NCI-H128 (cell line): ENCODE measurements at regions not wholly inside any gene's neighbourhood (a gene's known extent, or its start where the extent isn't known, plus 50 kb on each side); places are given as distances from the start of the nearest gene placed in this dataset.
"Not testable (repeated sequence)": the region's sequence is repeated elsewhere in the genome, so short reads cannot be mapped to it uniquely, and the experiment has no call there.

Experiments used
- DNase-seq: peaks from one replicate; lab custom pipeline; 2025; ENCODE audit not compliant: unreplicated experiment; lab: John Stamatoyannopoulos, UW

DNA sequence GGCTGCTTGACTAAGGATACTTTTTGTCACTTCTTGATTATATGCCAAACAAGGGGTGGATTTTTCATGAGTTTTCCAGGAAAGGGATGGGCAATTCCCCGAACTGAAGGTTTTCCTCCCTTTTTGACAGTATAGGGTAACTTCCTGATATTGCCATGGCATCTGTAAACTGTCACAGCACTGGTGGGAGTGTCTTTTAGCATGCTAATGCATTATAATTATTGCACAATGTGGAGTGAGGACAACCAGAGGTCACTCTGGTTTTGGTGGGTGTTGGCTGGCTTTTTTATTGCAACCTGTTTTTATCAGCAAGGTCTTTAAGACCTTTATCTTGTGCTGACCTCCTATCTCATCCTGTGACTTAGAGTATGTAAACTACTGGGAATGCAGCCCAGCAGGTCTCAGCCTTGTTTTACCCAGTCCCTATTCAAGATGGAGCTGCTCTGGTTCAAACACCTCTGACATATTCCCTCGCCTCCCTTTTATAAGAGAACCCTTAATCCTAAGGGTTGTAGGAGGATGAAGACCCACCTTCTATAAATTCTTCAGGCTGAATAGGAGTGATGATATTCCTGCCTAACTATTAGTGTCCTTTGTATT lies 471.2 kb downstream of the ATP23 start:
- no peak for DNase-seq

GRCh38 chr12:58413794-58414193 lies 472.4 kb downstream of the ATP23 start:
- DNase-seq: no peak

DNA sequence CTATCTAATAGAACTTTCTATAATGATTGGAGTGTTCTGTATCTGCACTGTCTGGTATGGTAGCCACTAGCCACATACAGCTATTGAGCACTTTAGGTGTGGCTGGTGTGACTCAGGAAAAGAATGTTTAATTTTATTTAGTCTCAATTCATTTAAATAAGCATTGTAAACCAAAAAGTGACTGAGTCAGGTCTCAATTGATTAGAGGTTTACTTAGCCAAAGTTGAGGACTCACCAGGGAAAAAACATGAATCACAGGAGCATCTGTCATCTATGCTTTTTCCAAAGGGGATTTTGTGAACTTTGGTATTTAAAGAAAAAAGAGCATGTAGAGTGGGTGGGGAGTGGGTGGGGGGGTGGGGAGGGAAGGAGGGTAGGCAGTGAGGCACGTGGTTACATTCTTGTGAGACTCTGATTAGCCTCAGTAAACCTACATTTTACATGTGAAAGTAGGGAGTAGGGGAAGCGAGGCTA lies 473.1 kb downstream of the ATP23 start:
- DNase-seq: no peak

DNA sequence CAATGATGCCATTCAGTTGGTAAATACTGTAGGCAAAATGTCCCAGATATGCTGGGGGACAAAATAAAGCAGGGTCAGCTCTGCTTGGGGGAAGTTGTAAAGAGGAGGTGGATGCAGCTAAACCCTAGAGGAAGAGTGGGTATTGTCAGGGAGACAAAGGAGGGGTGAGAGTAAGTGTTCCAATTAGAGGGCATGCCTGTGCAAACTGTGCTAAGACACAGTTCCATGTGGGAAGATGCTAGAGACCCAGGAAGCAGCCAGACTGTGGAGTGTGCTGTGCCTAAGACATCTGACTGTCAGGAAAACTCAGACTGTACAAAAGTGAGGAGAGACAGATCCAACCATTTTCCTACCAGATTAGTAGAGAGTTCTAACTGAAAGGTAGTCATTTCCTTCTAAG lies 474.3 kb downstream of the ATP23 start:
- DNase-seq: no peak

DNA sequence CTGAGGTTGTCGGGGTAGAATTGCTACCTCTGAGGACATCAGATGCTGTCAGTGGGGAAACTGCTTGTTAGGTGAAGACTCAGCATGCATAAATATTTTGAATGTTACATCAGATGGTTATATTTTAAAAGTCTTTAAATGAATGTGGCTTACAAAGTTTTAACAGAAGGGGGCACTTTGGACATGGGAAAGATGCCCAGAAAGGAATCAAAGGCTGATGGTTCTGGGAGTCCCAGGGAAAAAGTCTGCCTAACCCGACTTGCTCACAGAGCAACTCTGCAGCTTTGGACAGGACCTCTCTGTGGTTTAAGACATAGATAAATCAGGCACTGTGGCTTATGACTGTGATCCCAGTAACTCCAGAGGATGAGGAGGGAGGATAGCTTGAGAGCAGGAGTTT lies 474.9 kb downstream of the ATP23 start:
- no peak for DNase-seq

- no peak for DNase-seq
Observed at GRCh38 chr12:58419196-58419760, 477.9 kb downstream of the ATP23 start.

DNA sequence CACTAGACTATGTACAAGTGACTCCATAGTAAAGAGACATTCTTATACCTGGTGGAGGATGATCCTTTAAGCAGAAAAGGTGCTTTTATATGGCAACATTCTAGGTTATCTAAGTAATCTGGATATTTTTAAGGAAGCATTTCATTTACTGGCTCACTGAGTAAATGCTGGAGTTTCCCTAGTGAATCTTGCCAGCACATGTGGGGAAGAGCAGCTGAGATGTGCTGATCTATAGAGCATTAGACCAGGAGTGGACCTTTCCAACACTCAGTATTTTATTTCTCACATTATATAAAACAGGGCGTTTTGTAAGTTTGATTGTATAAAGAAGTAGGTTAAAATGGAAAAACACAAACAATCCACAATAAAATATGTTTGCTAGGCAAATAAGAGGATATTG lies 478.5 kb downstream of the ATP23 start:
- no peak for DNase-seq

DNA sequence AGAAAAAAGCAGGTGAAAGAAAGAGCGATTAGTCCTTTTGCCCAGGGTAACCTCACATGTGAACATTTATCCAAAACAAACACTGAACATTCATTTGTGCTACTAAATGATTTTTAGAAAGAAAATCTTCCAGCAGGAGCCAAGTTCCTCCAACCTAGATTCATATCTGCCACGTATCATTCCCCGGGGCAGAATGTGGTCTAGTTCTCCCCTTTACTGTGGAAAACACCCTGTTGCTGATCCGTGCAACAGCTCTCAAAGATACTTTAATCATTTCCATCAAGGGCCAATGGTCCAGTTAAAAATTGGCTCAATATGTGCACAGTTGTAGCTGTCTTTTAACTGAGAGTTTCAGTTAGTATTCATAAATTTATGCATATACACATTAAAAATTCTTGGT lies 479.1 kb downstream of the ATP23 start:
- DNase-seq: no peak

DNA sequence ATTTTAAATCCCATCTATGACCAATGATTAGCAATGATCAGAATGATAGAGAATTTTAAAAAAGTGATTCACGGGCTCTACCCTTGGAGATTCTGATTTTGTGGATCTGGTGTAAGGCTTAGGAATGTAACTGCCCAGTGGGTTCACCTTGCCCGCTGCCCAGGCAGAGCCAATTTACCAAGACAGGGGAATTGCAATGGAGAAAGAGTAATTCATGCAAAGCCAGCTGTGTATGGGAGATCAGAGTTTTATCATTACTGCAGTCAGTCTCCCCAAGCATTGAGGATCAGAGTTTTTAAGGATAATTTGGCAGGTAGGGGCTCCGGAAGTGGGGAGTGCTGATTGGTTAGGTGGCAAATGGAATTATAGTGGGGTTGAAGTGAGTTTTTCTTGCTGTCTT lies 480.6 kb downstream of the ATP23 start:
- no peak for DNase-seq

- no peak for DNase-seq
Observed at GRCh38 chr12:58424735-58425392, 483.5 kb downstream of the ATP23 start.

- DNase-seq: no peak
Observed at GRCh38 chr12:58425481-58426392, 484.4 kb downstream of the ATP23 start.

DNA sequence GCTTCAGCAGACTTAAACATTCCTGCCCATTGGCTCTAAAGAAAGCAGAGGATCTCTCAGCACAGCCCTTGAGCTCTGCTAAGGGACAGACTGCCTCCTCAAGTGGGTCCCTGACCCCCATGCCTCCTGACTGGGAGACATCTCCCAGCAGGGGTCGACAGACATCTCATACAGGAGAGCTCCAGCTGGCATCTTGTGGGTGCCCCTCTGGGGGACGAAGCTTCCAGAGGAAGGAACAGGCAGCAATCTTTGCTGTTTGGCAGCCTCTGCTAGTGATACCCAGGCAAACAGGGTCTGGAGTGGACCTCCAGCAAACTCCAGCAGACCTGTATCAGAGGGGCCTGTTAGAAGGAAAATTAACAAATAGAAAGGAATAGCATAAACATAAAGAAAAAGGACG lies 485.1 kb downstream of the ATP23 start:
- not testable (repeated sequence) for DNase-seq

DNA sequence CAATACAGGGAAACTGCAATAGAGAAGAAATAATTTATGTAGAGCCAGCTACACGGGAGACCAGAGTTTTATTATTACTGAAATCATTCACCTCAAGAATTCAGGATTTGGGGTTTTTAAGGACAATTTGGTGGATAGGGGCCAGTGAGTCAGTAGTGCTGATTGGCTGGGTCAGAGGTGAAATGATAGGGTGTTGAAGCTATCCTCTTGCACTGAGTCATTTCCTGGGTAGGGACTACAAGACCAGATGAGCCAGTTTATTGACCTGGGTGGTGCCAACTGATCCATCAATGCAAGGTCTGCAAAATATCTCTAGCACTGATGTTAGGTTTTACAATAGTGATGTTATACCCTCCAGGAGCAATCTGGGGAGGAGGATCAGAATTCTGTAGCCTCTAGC lies 486.3 kb downstream of the LRIG3 start:
- no peak for DNase-seq

DNA sequence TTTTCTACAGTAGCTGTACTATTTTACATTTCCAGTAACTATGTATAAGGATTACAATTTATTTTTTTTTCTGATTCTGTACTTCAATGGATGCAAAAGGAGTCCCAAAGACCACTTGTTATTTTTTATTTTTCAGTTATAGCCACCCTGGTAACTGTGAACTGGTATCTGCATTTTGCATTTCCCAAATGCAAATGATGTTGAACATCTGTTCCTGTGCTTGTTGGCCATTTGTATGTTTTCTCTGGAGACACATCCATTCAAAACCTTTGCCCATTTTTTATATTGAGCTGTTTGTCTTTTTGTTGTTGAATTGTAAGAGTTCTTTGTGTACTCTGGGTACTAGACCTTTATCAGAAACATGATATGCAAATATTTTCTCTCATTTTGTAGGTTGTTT lies 485.6 kb downstream of the LRIG3 start:
- DNase-seq: no peak

GRCh38 chr12:58435647-58436046 lies 484.7 kb downstream of the LRIG3 start:
- DNase-seq: no peak

GRCh38 chr12:58441483-58441882 lies 478.8 kb downstream of the LRIG3 start:
- DNase-seq: no peak

DNA sequence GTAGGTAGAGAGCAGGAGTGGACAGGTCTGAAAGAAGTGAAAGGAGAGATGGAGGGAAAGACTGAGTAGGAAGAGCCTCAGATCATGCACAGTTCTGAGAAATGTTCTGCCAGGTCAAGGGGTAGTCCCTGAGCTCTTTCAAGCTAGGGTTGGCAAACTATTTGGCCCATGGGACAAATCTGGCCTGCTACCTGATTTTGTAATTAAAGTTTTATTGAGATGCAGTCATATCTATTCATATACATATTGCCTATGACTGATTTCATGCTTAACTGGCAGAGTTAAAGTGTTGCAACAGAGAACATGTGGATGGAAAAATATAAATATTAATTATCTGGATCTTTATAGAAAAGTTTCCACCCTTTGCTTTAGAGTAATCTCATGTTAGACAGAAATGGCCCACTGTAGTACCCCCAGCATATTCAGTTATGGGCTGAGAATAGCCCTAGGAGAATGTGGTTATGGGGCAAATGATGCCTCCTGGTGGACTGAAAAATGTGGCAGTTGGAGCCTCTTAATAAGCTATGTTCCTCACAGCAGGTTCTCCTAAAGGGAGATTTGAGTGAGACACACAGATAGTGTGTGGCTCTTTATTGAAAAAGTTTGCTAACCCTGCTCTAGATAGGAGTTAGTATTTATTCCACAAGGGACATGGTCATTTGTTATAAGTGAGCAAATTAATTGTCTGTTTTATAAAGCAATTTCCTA lies 476.9 kb downstream of the LRIG3 start:
- no peak for DNase-seq

DNA sequence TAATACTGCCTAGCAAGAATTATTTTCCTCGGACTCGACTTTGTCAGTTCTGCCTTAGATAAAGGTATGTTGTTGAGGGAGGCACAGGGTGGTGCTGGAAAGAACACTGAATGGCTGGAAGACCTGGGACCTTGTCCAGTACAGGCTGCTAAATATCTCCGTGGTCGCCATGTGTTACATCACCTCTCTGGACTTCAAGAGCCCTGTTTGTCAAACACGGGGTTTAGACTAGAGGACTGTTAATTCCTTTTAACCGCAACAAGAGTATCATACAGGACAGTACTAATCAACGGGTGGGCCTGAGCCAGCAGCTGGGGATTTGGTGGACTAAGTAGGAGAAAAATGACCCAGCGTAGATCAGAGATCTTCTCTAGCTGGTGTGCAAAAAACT lies 476.3 kb downstream of the LRIG3 start:
- no peak for DNase-seq

DNA sequence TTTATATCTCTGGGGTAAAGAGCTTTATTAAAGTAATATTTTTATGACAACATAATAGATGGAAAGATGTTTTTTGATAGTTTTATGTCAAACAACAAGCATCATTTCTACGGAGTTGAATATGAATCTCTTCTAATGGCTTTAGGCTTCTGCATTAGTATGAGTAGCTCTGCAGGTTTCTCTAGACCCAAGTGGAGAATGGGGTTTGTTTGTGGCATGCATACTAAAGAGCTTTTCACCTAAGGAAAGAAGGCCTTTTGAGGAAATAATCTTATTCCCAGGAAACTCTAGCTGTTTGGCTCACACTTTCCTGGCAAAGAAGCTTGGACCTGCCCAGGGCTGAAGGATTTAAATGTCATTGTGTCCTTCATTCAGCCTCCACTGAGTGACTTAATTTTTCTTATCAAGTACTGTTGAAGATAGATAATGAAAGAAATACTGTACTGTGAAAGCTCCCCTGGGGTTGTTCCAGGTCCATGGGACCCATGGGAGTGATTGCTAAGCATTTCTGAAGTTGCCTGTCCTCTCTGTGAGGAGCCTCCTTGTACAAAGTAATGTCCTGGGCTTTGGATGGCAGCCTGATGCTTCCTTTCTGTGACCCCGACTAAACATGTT lies 469.3 kb downstream of the LRIG3 start:
- no peak for DNase-seq

- DNase-seq: no peak
Observed at GRCh38 chr12:58452546-58452945, 467.8 kb downstream of the LRIG3 start.

DNA sequence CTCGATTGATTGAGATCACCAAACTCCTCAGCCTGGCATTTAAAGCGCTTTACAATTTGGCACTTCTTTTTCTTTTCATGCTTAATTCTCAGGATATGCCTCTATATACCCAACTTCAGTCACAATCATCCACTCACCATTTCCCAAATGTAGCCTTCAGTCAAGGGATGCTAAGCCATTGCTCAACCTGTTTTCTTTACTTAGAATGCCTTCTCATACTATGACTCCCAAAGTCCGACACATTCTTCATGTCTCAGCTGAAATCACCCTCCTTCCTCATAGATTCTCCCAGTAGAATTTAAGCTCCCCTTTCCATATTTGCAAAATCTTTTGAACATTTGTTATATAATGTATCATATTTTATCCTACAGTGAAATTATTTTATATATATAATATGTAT lies 467.0 kb downstream of the LRIG3 start:
- DNase-seq: no peak
